NCI-H345 treated with DMSO at 0.1 percent for 48 hours (cell line): ENCODE measurements at regions not wholly inside any gene's neighbourhood (a gene's known extent, or its start where the extent isn't known, plus 50 kb on each side); places are given as distances from the start of the nearest gene placed in this dataset.
"Not testable (repeated sequence)": the region's sequence is repeated elsewhere in the genome, so short reads cannot be mapped to it uniquely, and the experiment has no call there.

Source experiments
- DNase-seq: peaks from one replicate; lab custom pipeline; 2025; ENCODE audit not compliant: unreplicated experiment; lab: John Stamatoyannopoulos, UW

DNA sequence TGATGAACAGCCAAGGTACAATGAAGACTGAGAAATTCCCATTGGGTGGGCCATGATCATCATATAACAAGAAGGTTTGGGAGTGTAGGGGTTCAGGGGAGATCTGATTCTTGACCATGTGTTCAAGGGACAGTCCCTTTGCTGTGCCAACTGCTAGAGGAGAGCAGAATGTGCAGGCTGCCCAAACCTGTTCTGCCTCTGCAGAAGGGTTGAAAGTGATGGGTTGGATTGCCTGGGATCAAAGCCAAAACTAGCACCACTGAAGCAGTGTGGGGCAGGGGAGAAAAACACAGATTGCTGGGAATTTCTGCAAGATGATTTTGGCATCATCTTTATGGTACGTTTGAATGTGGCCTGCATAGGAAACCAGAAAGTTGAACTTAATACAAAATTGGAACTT, 303.9 kb downstream of the OTUD1 start:
- no peak for DNase-seq

- DNase-seq, result no peak
Observed at GRCh38 chr10:23754179-23754578, 315.3 kb downstream of the OTUD1 start.

GRCh38 chr10:23754941-23755340, 316.1 kb downstream of the OTUD1 start:
- DNase-seq, result no peak

GRCh38 chr10:23755556-23755955, 316.7 kb downstream of the OTUD1 start:
- no peak for DNase-seq

GRCh38 chr10:23768281-23768680, 329.4 kb downstream of the OTUD1 start:
- DNase-seq, result no peak

DNA sequence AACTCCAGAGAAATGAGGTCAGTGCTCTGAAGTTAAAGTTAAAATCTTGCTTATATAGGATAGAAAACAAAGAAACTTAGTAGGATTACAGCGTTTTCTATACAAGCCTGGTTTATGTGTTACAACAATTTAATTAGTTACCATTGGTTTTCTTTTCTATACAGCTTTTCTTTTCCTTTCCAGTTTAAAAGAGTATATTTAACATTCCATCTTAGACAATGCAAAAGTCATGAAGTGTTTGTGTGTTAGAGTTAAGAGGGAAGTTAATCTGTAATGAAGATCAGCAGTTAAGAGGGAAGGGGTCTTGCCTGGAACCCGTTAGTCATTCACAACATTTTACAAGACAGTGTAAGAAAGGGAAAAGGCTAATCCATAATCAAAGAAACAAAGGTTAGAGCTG, 338.3 kb downstream of the OTUD1 start:
- no peak for DNase-seq

GRCh38 chr10:23779301-23779700, 340.4 kb downstream of the OTUD1 start:
- no peak for DNase-seq

GRCh38 chr10:23780331-23780730, 341.5 kb downstream of the OTUD1 start:
- no peak for DNase-seq

GRCh38 chr10:23786594-23786993, 347.7 kb downstream of the OTUD1 start:
- DNase-seq, result no peak

GRCh38 chr10:23793577-23793976, 354.7 kb downstream of the OTUD1 start:
- no peak for DNase-seq

- DNase-seq, result not testable (repeated sequence)
Observed at GRCh38 chr10:23797452-23797851, 358.6 kb downstream of the OTUD1 start.

DNA sequence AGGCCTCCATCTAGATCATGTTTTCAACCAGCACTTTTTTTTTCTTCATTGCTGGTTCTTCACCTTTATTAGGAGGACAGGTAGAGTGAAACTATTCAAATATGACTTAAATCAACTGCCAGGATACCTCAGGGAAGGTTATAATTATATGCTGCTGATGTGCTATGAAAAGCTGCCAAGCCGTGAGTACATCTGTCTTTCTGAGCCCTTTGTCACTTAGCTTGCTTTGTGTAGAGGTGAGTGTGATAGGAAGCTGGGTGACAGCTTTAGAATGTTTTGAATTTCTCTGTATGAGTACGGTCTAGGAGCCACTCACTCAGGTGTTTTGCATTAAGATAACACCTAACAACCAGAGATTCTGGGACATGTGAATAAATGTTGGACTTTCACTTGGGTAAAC, 365.2 kb downstream of the OTUD1 start:
- no peak for DNase-seq

- DNase-seq, result no peak
Observed at GRCh38 chr10:23813687-23814086, 374.8 kb downstream of the OTUD1 start.

DNA sequence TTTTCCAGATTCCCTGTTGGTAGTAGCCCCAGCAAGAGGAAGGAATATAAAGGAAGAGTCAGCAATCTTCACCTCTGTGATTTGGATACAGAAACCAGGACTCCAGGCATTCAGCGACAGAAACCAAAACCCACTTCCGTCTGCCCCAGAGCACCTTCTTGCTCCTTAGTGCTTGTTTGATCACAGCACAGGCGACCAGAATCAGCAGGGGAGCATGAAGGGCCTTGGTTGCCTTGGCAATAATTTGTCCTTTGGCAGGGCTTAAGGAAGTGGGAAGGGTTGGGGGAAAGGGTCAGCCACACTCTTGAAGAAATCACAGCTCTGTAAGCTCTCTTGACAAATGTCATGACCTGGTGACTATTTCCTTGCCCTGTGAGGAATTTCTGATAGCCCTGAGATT, 379.6 kb downstream of the OTUD1 start:
- no peak for DNase-seq

- DNase-seq, result no peak
Observed at GRCh38 chr10:23820792-23821191, 381.9 kb downstream of the OTUD1 start.

GRCh38 chr10:23824822-23825221, 384.1 kb upstream of the KIAA1217 start:
- no peak for DNase-seq

- no peak for DNase-seq
Observed at GRCh38 chr10:23826421-23826820, 382.5 kb upstream of the KIAA1217 start.

DNA sequence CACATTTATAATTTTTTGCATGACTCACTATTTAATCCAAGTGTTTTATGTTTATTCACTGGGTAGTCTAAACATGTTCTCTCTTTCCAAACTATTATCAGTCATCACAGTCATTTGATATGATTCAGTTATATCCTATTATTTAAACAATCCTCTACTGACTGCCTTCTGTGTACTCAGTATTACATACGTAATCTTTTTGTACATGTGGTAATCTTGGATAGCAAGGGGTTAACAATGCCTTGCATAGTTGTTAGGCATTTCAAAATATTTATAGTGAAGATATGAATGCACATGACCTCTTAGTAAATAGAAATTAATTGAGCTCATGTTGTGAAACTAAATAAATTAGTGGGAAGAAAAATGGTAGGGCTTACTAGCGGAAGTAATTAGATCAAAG, 379.4 kb upstream of the KIAA1217 start:
- no peak for DNase-seq

DNA sequence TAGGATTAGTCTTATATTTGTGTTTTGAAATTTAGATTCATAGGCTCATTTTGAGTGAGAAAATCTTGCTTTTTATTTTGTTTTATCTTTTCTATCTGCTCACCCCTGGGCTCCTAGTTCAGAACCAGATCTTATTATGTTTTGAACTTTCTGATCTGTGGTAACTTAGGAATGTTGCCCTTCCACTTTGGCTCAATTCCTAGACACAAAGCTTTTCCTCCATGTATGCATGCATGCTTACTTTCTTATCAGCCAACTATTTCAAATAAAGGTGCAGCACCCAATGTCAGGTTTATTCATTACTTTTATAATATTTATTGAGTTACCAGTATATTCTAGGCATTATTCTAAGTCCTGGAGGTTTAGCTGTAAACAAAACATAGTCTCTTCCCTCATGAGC, 374.8 kb upstream of the KIAA1217 start:
- DNase-seq, result no peak

GRCh38 chr10:23850631-23851030, 358.3 kb upstream of the KIAA1217 start:
- DNase-seq, result no peak

- no peak for DNase-seq
Observed at GRCh38 chr10:23859598-23859997, 349.3 kb upstream of the KIAA1217 start.

DNA sequence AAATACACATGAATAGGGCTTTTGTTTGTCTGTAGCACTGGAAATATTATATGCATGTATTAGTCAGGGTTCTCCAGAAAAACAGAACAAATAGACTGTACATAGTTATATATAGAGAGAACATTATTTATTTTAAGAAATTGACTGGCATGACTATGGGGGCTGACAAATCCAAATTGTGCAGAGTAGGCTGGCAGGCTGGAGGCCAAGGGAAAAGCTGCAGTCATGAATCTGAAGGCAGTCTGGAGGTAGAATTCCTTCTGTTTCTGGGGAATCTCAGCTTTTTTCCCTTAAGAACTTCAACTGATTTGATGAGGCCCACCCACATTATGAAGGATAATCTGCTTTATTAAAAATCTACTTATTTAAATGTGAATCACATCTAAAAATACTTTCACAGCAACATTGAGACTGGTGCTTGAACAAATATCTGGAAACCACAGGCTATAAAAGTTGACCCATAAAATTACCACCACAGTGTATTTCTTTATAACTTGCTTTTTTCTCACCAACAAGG, 344.2 kb upstream of the KIAA1217 start:
- DNase-seq, result no peak

GRCh38 chr10:23866985-23867384, 342.0 kb upstream of the KIAA1217 start:
- not testable (repeated sequence) for DNase-seq

GRCh38 chr10:23868121-23868520, 340.8 kb upstream of the KIAA1217 start:
- DNase-seq, result no peak
